ENCODE measurements at regions not wholly inside any gene's neighbourhood (a gene's known extent, or its start where the extent isn't known, plus 50 kb on each side); places are given as distances from the start of the nearest gene placed in this dataset.

- TF ChIP-seq, protein P1, sequence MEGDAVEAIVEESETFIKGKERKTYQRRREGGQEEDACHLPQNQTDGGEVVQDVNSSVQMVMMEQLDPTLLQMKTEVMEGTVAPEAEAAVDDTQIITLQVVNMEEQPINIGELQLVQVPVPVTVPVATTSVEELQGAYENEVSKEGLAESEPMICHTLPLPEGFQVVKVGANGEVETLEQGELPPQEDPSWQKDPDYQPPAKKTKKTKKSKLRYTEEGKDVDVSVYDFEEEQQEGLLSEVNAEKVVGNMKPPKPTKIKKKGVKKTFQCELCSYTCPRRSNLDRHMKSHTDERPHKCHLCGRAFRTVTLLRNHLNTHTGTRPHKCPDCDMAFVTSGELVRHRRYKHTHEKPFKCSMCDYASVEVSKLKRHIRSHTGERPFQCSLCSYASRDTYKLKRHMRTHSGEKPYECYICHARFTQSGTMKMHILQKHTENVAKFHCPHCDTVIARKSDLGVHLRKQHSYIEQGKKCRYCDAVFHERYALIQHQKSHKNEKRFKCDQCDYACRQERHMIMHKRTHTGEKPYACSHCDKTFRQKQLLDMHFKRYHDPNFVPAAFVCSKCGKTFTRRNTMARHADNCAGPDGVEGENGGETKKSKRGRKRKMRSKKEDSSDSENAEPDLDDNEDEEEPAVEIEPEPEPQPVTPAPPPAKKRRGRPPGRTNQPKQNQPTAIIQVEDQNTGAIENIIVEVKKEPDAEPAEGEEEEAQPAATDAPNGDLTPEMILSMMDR (IDR thresholded peaks at IDR 0.05) = no peak
- no peaks in the 10 kb centered on the region for H3K36me3 ChIP-seq
- intact Hi-C loops (cut with DNase I) = no loop called here
- H3K27ac ChIP-seq = no peak overlapping the region
- H3K4me1 ChIP-seq = no peaks in the 10 kb centered on the region
- no peak for DNase-seq
- H3K9me3 ChIP-seq = no peaks in the 10 kb centered on the region
- no peak overlapping the region for H3K4me3 ChIP-seq
- ATAC-seq = no peak
- H3K27me3 ChIP-seq = no peaks in the 10 kb centered on the region
These were observed 275.4 kb upstream of the ROBO1 start for GRCh38 chr3:80043226-80043625.

- intact Hi-C loops (cut with DNase I) = no loop called here
- TF ChIP-seq, protein P1 (IDR thresholded peaks at IDR 0.05) = no peak
- Histone ChIP-seq H3K9me3 (no peaks in the 10 kb centered on the region), H3K27ac (no peak overlapping the region), H3K36me3 (no peaks in the 10 kb centered on the region), H3K4me3 (no peak overlapping the region), H3K27me3 (no peaks in the 10 kb centered on the region), H3K4me1 (no peaks in the 10 kb centered on the region)
- ATAC-seq (no peak), DNase-seq (no peak)
These were observed 272.3 kb upstream of the ROBO1 start for GRCh38 chr3:80040067-80040466.

GRCh38 chr3:80036176-80036575 is 268.4 kb upstream of the ROBO1 start:
- Histone ChIP-seq H3K27ac (no peak overlapping the region), H3K4me1 (no peaks in the 10 kb centered on the region), H3K4me3 (no peak overlapping the region), H3K27me3 (no peaks in the 10 kb centered on the region), H3K36me3 (no peaks in the 10 kb centered on the region), H3K9me3 (no peaks in the 10 kb centered on the region)
- TF ChIP-seq, protein P1 (IDR thresholded peaks at IDR 0.05) = no peak
- ATAC-seq (no peak), DNase-seq (no peak)
- intact Hi-C loops (cut with DNase I) = no loop called here

DNA sequence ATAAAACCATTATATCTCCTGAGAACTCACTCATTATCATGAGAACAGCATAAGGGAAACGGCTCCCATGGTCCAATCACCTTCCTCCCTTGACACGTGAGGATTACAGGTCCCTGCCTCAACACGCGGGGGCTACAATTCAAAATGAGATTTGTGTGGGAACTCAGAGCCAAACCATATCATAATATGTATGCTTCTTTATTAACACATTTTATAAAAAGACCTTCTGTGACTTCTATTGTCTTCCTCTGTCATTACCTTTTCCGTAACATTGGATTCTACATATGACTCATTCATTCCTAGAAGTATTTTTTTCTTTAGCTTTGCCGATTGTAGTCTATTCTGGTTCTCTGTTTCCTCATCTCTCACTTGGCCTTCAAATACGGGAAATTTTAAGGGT is 267.2 kb upstream of the ROBO1 start:
- TF ChIP-seq, protein P1 (IDR thresholded peaks at IDR 0.05) = no peak
- Histone ChIP-seq H3K4me1 (no peaks in the 10 kb centered on the region), H3K36me3 (no peaks in the 10 kb centered on the region), H3K27ac (no peak overlapping the region), H3K9me3 (no peaks in the 10 kb centered on the region), H3K27me3 (no peaks in the 10 kb centered on the region), H3K4me3 (no peak overlapping the region)
- ATAC-seq = no peak
- intact Hi-C loops (cut with DNase I) = no loop called here
- no peak for DNase-seq

GRCh38 chr3:80023010-80023409 is 255.2 kb upstream of the ROBO1 start:
- no peaks in the 10 kb centered on the region for H3K9me3 ChIP-seq
- H3K4me3 ChIP-seq = no peak overlapping the region
- H3K27ac ChIP-seq = no peak overlapping the region
- intact Hi-C loops (cut with DNase I) = no loop called here
- DNase-seq = no peak
- no peaks in the 10 kb centered on the region for H3K27me3 ChIP-seq
- H3K36me3 ChIP-seq = no peaks in the 10 kb centered on the region
- H3K4me1 ChIP-seq = no peaks in the 10 kb centered on the region
- no peak for ATAC-seq
- TF ChIP-seq, protein P1 (IDR thresholded peaks at IDR 0.05) = no peak

DNA sequence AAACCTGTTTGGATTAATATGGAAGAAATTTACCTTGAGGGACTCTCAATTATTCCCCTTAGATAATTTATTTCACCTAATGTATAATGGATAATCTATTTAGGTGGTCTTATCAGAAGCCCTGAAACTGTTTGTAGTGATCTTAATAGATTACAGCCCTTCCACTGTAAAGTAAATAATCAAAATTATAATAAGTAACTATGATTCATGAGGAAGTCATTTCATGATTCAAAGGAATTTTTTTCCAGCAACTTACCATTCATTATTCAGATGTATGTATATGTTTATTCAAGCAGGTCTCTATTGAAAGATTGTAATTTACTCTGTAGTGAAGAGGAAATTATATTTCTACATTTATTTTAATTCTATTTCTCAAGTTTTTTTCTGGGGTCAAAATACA is 250.6 kb upstream of the ROBO1 start:
- no peak for DNase-seq
- Histone ChIP-seq H3K9me3 (no peaks in the 10 kb centered on the region), H3K4me1 (no peaks in the 10 kb centered on the region), H3K27ac (no peak overlapping the region), H3K27me3 (no peaks in the 10 kb centered on the region), H3K4me3 (no peak overlapping the region), H3K36me3 (no peaks in the 10 kb centered on the region)
- intact Hi-C loops (cut with DNase I) = no loop called here
- no peak for ATAC-seq
- TF ChIP-seq, protein P1 (IDR thresholded peaks at IDR 0.05) = no peak

Data from upper lobe of right lung (tissue), 1 donor.